HG03354 (cell line): ENCODE measurements at regions not wholly inside any gene's neighbourhood (a gene's known extent, or its start where the extent isn't known, plus 50 kb on each side); places are given as distances from the start of the nearest gene placed in this dataset.

Source experiments
- ATAC-seq: cut with Tn5 transposase; IDR thresholded peaks from one replicate; pipeline ENCODE4 v1.9.1; 2021; ENCODE audit warnings: mild to moderate bottlenecking; ENCODE audit not compliant: unreplicated experiment, poor library complexity, severe bottlenecking

GRCh38 chr10:43759216-43759615 lies 110.5 kb upstream of the ZNF32 start:
- ATAC-seq: no peak

- no peak for ATAC-seq
Measured at GRCh38 chr10:43756341-43756740, 107.7 kb upstream of the ZNF32 start.

GRCh38 chr10:43754569-43755260 lies 106.0 kb upstream of the ZNF32 start:
- no peak for ATAC-seq

- ATAC-seq: no peak
Measured at GRCh38 chr10:43753397-43754061, 104.8 kb upstream of the ZNF32 start.

GRCh38 chr10:43752682-43753081 lies 104.0 kb upstream of the ZNF32 start:
- no peak for ATAC-seq

GRCh38 chr10:43751646-43752045 lies 103.0 kb upstream of the ZNF32 start:
- no peak for ATAC-seq

GRCh38 chr10:43749940-43750552 lies 101.4 kb upstream of the ZNF32 start:
- no peak for ATAC-seq

- ATAC-seq: no peak
Measured at GRCh38 chr10:43749145-43749576, 100.5 kb upstream of the ZNF32 start.

- ATAC-seq: no peak
Measured at GRCh38 chr10:43748560-43748959, 99.9 kb upstream of the ZNF32 start.

- no peak for ATAC-seq
Measured at GRCh38 chr10:43746906-43747305, 98.2 kb upstream of the ZNF32 start.

GRCh38 chr10:43739161-43739560 lies 90.5 kb upstream of the ZNF32 start:
- no peak for ATAC-seq

- no peak for ATAC-seq
Measured at GRCh38 chr10:43737003-43737402, 88.3 kb upstream of the ZNF32 start.

GRCh38 chr10:43735907-43736306 lies 87.2 kb upstream of the ZNF32 start:
- ATAC-seq: no peak

GRCh38 chr10:43734716-43735115 lies 86.0 kb upstream of the ZNF32 start:
- ATAC-seq: no peak

GRCh38 chr10:43731486-43731885 lies 82.8 kb upstream of the ZNF32 start:
- no peak for ATAC-seq

GRCh38 chr10:43728425-43728824 lies 79.7 kb upstream of the ZNF32 start:
- ATAC-seq: no peak

- no peak for ATAC-seq
Measured at GRCh38 chr10:43727935-43728334, 79.3 kb upstream of the ZNF32 start.

- ATAC-seq: no peak
Measured at GRCh38 chr10:43715334-43715733, 66.7 kb upstream of the ZNF32 start.

GRCh38 chr10:43712821-43713584 lies 64.3 kb upstream of the ZNF32 start:
- no peak for ATAC-seq

GRCh38 chr10:43710772-43711471 lies 62.2 kb upstream of the ZNF32 start:
- ATAC-seq: no peak
